CD4-positive, alpha-beta T cell treated with Interleukin-1 beta for 1 hour (primary cell): ENCODE measurements at regions not wholly inside any gene's neighbourhood (a gene's known extent, or its start where the extent isn't known, plus 50 kb on each side); places are given as distances from the start of the nearest gene placed in this dataset.
"Not testable (repeated sequence)": the region's sequence is repeated elsewhere in the genome, so short reads cannot be mapped to it uniquely, and the experiment has no call there.

ENCODE experiments used
- DNase-seq, 2 donors: peaks; one replicate each; pipeline ENCODE4 v3.0.0-alpha.2; 2020 to 2022

- no peak for DNase-seq
Measured at GRCh38 chr3:104349836-104350235, 1016.9 kb upstream of the ALCAM start.

DNA sequence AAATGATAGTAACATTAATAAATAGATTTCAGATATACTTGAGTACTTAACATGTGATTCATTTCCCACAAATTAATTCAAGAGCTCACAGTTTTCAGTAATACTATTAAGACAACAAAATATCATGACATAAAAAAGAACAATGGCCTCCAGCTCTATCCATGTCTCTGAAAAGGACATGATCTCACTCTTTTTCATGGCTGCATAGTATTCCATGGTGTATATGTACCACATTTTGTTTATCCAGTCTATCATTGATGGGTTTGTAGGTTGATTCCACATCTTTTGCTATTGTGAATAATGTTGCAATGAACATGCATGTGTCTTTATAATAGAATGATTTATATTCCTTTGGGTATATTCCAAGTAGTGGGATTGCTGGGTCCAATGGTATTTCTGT, 1012.8 kb upstream of the ALCAM start:
- no peak for DNase-seq

GRCh38 chr3:104359546-104359945, 1007.2 kb upstream of the ALCAM start:
- no peak for DNase-seq

- DNase-seq, result no peak
Measured at GRCh38 chr3:104360038-104360437, 1006.7 kb upstream of the ALCAM start.

- not testable (repeated sequence) for DNase-seq
Measured at GRCh38 chr3:104361748-104362147, 1005.0 kb upstream of the ALCAM start.

DNA sequence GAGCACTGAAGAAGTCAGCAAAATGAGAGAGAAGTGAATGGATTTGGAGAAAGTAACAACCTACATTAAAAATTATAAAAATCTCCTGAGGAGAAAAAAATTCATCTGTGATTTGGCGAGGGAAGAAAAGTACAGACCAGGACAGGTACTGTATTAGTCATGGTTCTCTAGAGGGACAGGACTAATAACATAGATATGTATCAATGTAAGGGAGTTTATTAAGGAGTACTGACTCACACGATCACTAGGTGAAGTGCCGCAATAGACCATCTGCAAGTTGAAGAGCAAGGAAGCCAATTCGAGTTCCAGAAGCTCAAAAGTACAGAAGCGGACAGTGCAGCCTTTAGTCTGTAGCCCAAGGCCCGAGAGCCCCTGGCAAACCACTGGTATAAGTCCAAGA, 1004.4 kb upstream of the ALCAM start:
- no peak for DNase-seq

GRCh38 chr3:104367000-104367399, 999.7 kb upstream of the ALCAM start:
- DNase-seq, result no peak

GRCh38 chr3:104368760-104369159, 997.9 kb upstream of the ALCAM start:
- DNase-seq, result no peak

DNA sequence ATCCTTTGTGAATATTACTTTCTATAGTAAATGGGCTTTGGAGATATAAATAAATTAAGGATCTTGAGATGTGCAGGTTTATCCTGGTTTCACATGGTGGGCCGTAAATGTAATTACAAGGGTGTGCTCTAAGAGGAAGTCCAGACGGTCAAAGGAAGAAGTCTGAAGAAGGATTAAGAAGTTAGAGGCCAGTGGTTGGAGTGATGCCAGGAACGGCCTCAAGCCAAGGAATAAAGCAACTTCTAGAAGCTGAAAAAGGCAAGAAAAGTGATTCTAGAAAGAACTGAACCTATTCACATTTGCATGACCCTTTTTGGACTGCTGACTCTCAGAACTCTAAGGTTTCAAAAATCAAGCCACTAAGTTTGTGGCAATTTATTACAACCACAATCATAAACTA, 981.3 kb upstream of the ALCAM start:
- DNase-seq, result no peak

DNA sequence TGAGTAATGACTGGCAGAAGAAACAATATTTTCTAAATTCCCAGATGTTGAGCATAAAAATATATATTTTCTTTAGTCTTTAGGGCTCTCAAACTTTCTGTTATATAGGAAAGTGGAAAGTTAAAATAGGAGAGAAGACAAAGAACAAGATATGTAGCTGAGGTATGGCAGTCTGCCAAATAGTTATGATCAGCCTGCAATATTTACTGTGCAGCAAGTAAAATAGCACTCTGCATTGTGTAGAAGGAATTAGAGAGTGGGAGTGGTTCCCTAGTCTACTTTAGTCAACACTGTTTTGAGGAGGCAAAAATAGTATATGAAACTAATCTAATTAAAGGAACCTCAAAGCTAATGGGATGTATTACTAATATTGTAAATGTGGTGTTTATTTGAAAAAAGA, 978.1 kb upstream of the ALCAM start:
- DNase-seq, result no peak

- DNase-seq, result no peak
Measured at GRCh38 chr3:104392327-104392726, 974.4 kb upstream of the ALCAM start.

GRCh38 chr3:104396974-104397669, 969.6 kb upstream of the ALCAM start:
- DNase-seq, result no peak

- no peak for DNase-seq
Measured at GRCh38 chr3:104397713-104398112, 969.0 kb upstream of the ALCAM start.

GRCh38 chr3:104402902-104403301, 963.8 kb upstream of the ALCAM start:
- DNase-seq, result no peak

DNA sequence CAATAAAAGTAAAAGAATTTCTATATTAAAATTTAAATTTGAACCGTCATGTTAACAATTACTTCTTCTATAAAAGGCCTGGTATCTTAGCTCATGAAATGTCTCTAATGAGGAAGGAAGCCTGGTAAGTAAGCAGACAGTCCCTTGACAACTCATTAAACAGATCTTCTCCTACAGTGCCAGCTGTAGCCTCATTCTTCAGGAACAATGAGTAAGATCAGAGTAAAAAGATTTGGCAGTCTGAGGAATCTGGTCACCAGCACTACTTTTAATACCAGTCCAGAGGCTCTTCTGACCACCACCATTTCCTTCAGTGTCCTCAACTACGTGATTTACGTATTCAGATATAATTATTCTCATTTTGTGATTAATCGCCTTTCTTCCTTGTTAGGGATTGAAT, 955.0 kb upstream of the ALCAM start:
- no peak for DNase-seq

DNA sequence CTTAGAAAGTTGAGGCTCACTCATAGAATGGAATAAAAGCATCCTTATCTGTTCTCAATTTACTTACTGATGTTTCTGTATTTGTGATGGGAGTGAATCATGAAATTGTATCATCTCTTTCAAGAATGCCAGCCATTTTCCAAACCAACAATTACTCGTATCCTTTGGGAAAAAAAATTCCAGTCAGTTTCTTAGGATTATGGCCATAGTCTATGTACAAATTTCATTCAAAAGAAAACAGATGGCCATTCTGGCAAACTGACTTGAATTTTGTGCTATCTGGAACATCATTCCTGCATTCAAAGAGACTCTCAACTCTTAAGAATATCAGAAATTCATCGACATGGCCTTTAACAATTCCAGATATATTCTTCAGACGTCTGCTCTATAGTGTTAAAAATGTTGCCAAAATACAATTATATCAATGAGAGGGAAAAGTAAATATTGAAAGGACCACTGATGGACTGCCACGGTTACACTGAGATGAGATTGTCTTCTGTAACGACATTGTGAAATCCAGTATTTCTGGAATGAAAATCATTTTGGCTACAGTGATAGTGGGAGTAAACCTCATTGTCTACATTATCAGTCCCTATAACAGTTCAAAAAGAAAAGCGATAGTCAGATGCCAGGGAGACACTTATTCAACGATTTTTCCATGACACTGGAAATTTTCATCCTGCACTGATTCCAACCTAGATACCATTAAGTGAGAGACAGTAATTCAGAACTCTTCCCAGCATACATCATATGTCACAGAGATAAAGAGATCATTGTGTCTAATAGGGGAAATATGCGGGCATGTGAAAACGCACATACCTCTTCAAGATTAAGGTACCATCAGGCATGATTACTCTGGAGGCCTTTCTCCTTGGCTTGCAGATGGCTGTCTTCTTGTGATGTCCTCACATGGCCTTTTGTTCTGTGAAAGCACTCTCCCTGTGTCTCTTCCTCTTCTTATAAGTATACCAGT, 953.8 kb upstream of the ALCAM start:
- DNase-seq, result no peak

DNA sequence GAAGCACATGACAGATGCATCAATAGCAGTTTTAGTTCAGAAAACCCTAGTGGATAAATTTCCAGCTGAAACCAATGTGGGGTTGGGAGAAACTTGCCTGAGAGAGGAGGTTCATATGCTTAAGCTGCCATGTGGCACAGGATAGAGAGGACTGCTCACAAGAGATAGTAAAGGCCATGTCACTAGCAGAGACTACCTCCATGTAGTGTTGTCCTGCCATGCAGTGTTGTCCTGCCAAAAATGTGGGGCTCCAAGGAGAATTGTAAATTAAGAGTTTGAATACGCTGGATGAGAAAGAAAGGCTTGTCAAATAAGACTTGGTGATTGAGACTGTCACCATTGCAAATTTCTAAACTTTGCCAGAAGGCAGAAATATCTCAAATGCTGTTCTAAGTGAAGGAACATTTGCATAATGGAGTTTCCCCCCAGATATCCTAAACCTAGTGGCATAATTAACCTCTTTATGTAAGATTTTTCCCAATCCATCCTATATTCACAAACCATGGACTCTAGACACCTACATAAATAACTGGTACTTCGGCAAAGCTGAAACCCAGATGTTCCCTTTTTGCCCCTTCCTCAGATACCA, 938.3 kb upstream of the ALCAM start:
- no peak for DNase-seq

DNA sequence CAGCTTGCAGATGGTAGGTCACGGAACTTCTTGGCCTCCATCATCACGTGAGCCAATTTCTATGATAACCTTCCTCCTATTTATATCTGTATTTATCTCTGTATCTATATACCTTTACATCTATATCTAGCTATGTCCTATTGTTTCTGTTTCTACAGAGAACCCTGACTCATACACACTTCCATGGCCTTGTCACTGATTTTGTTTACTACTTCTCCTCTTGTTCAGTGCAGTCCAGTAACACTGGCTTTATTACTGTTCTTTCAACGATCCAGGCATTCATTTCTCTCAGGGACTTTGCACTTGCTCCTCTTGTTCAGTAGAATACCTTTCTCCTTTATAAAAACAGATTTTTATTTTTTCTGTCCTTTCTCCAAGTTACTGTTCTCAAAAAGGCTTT, 937.0 kb upstream of the ALCAM start:
- no peak for DNase-seq

DNA sequence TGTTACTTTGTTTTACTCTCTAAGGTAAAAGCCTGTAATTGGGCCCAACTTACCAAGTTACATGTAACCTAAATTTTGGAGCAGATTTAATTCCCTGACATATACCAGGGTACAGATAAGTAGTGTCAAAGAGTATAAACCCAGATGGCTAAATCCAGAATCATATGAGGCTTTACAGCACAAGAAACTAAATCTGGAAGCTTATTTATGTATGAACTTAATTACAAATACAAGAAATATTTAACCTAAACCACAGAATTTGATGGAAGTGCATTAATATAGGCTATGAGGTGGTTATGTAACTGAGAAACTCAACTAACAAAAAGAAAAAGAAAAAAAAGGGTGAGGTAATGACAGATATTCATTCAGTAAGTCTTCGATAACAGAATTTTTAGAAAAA, 930.2 kb upstream of the ALCAM start:
- DNase-seq, result no peak

- no peak for DNase-seq
Measured at GRCh38 chr3:104437131-104437750, 929.5 kb upstream of the ALCAM start.

DNA sequence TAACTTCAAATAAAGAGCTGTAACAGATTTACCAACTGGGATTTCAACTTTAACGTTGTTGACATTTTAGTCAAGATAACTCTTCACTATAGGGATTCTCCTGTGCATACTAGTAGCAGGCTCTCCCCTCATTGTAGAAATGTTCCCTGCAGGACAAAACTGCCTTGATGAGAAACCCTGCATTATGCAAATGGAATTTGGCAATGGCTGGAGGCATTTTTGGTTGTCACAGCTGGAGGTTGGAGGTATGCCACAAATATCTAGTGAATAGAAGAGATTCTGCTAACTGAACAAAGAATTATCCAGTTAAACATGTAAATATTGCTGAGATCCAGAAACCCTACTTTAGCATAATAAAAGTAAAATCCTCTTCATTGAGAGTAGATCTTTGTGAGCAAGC, 928.8 kb upstream of the ALCAM start:
- DNase-seq, result no peak

- no peak for DNase-seq
Measured at GRCh38 chr3:104438706-104439105, 928.0 kb upstream of the ALCAM start.

DNA sequence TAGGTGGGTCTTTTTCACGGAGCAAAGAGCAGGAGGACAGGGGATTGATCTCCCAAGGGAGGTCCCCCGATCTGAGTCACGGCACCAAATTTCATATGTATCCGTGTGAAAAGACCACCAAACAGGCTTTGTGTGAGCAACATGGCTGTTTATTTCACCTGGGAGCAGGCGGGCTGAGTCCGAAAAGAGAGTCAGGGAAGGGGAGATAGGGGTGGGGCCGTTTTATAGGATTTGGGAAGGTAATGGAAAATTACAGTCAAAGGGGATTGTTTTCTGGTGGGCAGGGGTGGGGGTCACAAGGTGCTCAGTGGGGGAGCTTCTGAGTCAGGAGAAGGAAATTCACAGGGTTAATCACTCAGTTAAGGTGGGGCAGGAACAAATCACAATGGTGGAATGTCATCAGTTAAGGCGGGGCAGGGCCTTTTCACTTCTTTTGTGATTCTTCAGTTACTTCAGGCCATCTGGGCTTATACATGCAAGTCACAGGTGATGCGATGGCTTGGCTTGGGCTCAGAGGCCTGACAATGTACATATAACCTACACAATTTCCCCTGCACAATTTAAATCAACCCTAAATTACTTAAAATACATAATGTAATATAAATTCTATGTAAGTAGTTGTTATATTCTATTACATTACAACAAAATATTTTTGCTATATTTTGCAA, 921.3 kb upstream of the ALCAM start:
- not testable (repeated sequence) for DNase-seq
